AG04450 (cell line): ENCODE measurements at regions not wholly inside any gene's neighbourhood (a gene's known extent, or its start where the extent isn't known, plus 50 kb on each side); places are given as distances from the start of the nearest gene placed in this dataset.
A peak's percentile ranks its signal among the peaks of the same experiment; 100 is the strongest.

Experiments
- CTCF ChIA-PET: fragments of 300-600, 350-600 bp; formaldehyde crosslinking; extraction: SDS; loops from one replicate; lab custom pipeline; 2022; ENCODE audit warnings: antibody characterized with exemption, inconsistent platforms; lab: Charles Lee
- POLR2A ChIA-PET: fragments of 350-600 bp; formaldehyde crosslinking; extraction: SDS; loops from one replicate; lab custom pipeline; 2021; ENCODE audit warnings: antibody characterized with exemption, inconsistent platforms; lab: Yijun Ruan, JAX
- DNase-seq: peaks from one replicate; pipeline ENCODE4 v3.0.0-alpha.2; 2011; ENCODE audit warnings: low read depth, low spot score
- H3K27ac ChIP-seq: one replicate; pipeline ENCODE4 v1.5.1; 2012; ENCODE audit warnings: low read depth, low read length, control low read depth
- H3K27me3 ChIP-seq: one replicate; pipeline ENCODE4 v1.6.0; 2012; ENCODE audit warnings: low read length; ENCODE audit not compliant: control insufficient read depth, insufficient read depth
- H3K4me3 ChIP-seq: 2 replicates; pipeline ENCODE4 v1.5.1; 2011; ENCODE audit warnings: mild to moderate bottlenecking, low read depth, low read length, control low read depth
- H3K9me3 ChIP-seq: 2 replicates; pipeline ENCODE4 v1.5.1; 2012; ENCODE audit warnings: low read length; ENCODE audit not compliant: control insufficient read depth, insufficient read depth
- CTCF ChIP-seq: IDR thresholded peaks from 2 replicates; pipeline ENCODE4 v1.5.1; 2011; ENCODE audit warnings: low read depth, low read length, control low read depth, inconsistent platforms

- ChIA-PET POLR2A (no interaction called here), CTCF (interaction anchor here (1.2 to 1.4 kb wide), 3 partner anchors 11 to 206 kb away, joined by 3 to 7 read pairs (median 5); no protein-coding TSS in a partner anchor)
- no peak overlapping the region for H3K27ac ChIP-seq
- H3K27me3 ChIP-seq = peaks cover 28% of the 10 kb centered on the region
- TF ChIP-seq CTCF = peak; percentile 61
- DNase-seq = no peak
- peaks cover 9% of the 10 kb centered on the region; the same call in 1 of the 2 replicates for H3K9me3 ChIP-seq
- no peak overlapping the region for H3K4me3 ChIP-seq
These were observed 118.4 kb upstream of the SLC7A1 start for GRCh38 chr13:29713839-29714238.

- Histone ChIP-seq H3K27me3 (peaks cover 28% of the 10 kb centered on the region), H3K4me3 (no peak overlapping the region), H3K9me3 (peaks cover 9% of the 10 kb centered on the region; the same call in 1 of the 2 replicates), H3K27ac (no peak overlapping the region)
- TF ChIP-seq CTCF = no peak
- CTCF ChIA-PET = interaction anchor here (2.0 kb wide), 1 partner anchor 204 kb away, joined by 5 read pairs; no protein-coding TSS in a partner anchor
- POLR2A ChIA-PET = no interaction called here
- DNase-seq = no peak
These were observed 116.3 kb upstream of the SLC7A1 start for GRCh38 chr13:29711776-29712175.

- Histone ChIP-seq H3K27ac (no peak overlapping the region), H3K4me3 (no peak overlapping the region), H3K9me3 (peaks cover 9% of the 10 kb centered on the region; the same call in 1 of the 2 replicates), H3K27me3 (peaks cover 20% of the 10 kb centered on the region)
- DNase-seq = no peak
- ChIA-PET CTCF (interaction anchor here (1.2 to 2.0 kb wide), 2 partner anchors 8 to 203 kb away, joined by 3 to 5 read pairs; no protein-coding TSS in a partner anchor), POLR2A (interaction anchor here (0.6 kb wide), 1 partner anchor 254 kb away, joined by 3 read pairs; no protein-coding TSS in a partner anchor)
- no peak for TF ChIP-seq CTCF
These were observed 115.0 kb upstream of the SLC7A1 start for GRCh38 chr13:29710511-29710910.

- POLR2A ChIA-PET = no interaction called here
- peaks cover 14% of the 10 kb centered on the region for H3K27me3 ChIP-seq
- peaks cover 7% of the 10 kb centered on the region; the same call in 1 of the 2 replicates for H3K9me3 ChIP-seq
- H3K4me3 ChIP-seq = no peak overlapping the region
- CTCF ChIA-PET = interaction anchor here (0.6 to 4.6 kb wide), 5 partner anchors 9 to 376 kb away, joined by 3 to 44 read pairs (median 4); no protein-coding TSS in a partner anchor
- H3K27ac ChIP-seq = no peak overlapping the region
- TF ChIP-seq CTCF = no peak
- no peak for DNase-seq
These were observed 114.0 kb upstream of the SLC7A1 start for GRCh38 chr13:29709407-29710069.

GRCh38 chr13:29707876-29708543 lies 112.5 kb upstream of the SLC7A1 start:
- no peaks in the 10 kb centered on the region for H3K9me3 ChIP-seq
- POLR2A ChIA-PET = no interaction called here
- CTCF ChIA-PET = interaction anchor here (0.6 to 4.6 kb wide), 7 partner anchors 35 to 448 kb away, joined by 3 to 44 read pairs (median 4); no protein-coding TSS in a partner anchor
- TF ChIP-seq CTCF = peak; percentile 77
- peak; percentile 2 for DNase-seq
- peaks cover 2% of the 10 kb centered on the region for H3K27me3 ChIP-seq
- no peak overlapping the region for H3K4me3 ChIP-seq
- no peak overlapping the region for H3K27ac ChIP-seq
